NCI-H524 (cell line): ENCODE measurements at regions not wholly inside any gene's neighbourhood (a gene's known extent, or its start where the extent isn't known, plus 50 kb on each side); places are given as distances from the start of the nearest gene placed in this dataset.
A peak's percentile ranks its signal among the peaks of the same experiment; 100 is the strongest.

Experiments
- DNase-seq, 2 experiments: peaks; one replicate each; lab custom pipeline; 2025; lab: John Stamatoyannopoulos, UW

DNA sequence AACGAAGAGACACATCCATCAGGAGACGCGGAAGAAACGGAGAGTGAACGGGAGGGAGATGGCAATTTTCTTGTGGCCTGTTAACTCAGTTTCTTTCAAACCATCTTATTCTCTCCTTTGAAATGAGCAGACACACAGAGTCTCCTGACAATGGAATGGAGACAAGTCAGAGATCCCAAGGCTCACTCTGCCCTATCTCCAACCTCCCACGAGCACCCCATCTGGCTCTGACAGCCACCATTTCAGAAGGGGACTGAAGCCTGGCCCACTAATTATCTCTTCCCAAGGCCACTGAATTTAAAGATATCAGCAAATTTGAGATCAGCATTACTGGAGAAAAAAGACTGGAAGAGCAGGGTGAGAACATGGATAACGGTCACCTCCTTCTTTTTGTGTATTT is 215.6 kb downstream of the DHX15 start:
- no peak for DNase-seq

DNA sequence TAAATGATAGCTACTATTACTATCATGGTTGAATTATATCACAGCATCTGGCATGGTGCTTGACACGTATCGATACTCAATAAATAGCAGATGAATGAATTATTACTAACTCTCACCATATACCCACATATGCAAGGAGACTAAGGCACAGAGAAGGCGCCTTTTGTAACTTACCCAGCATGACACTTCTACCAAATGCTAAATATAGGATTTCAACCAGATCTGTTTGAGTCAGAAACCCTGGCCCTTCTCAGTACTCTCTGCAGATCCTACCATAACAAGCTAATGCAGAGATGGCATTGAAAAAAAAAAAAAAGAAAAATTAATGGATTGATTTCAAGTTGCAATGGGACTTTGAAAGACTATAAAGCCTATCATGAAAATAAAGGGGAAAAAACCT is 219.5 kb downstream of the DHX15 start:
- DNase-seq, result no peak

DNA sequence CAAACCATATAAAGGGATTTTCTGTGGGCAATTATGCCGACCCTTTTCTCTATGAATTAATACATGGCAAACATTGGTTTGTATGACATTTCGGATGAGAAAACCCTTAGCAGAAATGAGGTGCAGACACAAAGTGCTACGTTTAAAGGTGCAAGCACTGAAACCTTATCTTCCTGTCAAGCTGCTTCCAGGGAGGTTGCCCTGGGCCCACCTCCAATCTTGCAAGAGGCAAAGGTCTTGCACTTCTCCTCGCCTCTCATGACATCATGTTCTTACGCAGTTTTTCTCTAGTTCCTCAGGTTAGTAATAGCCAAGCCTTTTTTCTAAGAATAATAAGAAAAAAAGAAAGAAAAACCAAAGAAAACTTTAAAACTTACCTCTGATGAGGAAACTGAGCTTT is 220.1 kb downstream of the DHX15 start:
- DNase-seq, result no peak

DNA sequence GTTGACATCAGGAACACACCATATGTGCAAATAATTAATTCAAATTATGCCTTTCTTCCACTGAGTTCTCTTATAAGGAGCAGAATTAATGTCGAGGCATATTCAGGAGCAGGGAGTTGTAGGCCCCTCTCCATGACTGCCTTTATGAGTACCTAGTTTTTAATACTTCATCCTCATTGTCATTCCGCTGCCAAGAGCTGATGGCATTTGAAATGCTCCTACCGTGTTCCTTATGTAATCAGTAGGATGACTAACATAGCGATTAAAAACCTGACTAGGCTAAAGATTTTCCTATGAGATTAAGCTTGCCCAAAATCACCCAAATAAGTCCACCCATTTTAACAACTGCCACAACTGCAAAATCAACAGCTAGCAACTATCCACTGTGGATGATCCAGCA is 220.6 kb downstream of the DHX15 start:
- no peak for DNase-seq

DNA sequence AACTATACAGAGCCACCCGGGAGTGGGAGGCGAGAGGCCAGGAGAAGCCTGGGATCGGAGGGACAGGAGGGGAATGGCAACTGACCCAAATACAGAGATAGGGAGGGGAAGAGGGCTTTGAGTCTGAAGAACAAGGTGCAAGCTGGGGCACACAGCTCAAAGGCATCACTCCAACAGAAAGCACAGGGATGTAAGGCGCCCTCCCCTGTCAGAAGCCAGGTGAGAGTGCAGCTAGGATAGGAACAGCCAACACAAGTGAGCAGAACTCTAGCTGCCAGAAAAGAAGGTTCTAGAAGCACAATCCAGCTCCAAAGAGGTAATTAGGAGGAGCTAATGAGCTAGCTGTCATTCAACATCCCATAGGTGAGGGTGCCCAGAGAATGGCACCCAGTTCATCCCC is 232.2 kb downstream of the DHX15 start:
- no peak for DNase-seq

DNA sequence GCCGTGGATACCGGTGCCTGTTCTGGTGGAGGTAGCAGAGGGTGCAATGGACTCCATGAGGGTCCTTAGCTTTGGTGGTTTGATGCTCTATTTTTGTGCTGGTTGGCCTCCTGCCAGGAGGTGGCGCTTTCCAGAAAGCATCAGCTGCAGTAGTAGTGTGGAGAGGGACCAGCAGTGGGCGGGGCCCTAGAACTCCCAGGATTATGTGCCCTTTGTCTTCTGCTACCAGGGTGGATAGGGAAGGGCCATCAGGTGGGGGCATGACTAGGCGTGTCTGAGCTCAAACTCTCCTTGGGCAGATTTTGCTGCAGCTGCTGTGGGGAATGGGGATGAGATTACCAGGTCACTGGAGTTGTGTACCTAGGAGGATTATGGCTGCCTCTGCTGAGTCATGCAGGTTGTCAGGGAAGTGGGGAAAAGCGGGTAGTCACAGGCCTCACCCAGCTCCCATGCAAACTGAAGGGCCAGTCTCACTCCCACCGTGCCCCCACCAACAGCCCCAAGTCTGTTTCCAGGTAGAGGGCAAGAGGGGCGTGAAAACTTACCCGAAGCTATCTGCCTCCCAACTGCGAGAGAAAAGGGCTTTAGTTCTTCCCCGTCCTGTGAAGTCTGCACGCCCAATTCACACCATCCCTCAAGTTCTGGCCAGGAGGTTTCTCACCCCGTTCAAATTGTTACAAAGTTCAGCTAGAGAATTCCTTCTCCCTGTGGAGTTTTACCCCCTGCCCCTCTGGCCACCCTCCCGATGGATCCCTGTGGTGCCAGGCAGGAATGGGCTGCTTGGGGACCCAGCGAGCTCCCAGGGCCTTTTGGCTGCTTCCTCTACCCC is 235.0 kb downstream of the DHX15 start:
- peak in 1 of 2 experiments; percentile 12 for DNase-seq

DNA sequence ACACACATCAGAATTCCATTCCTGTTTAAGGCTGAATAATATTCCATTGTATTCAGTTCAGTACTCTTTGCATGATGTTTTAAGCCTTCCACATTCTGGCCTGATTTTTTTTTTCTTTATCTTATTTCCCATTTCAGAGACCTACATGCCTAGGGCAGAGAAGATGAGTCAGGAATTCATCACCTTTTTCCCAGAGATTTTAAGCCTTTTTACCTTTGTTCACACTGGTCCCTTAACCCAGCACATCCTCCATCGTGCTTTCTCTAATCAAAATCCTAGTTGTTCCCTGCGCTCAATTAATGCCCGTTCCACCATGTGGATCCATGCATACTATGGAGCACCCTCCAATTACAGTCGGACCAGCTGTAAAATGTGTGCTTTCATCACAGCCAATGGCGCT is 245.1 kb downstream of the DHX15 start:
- DNase-seq, result no peak

DNA sequence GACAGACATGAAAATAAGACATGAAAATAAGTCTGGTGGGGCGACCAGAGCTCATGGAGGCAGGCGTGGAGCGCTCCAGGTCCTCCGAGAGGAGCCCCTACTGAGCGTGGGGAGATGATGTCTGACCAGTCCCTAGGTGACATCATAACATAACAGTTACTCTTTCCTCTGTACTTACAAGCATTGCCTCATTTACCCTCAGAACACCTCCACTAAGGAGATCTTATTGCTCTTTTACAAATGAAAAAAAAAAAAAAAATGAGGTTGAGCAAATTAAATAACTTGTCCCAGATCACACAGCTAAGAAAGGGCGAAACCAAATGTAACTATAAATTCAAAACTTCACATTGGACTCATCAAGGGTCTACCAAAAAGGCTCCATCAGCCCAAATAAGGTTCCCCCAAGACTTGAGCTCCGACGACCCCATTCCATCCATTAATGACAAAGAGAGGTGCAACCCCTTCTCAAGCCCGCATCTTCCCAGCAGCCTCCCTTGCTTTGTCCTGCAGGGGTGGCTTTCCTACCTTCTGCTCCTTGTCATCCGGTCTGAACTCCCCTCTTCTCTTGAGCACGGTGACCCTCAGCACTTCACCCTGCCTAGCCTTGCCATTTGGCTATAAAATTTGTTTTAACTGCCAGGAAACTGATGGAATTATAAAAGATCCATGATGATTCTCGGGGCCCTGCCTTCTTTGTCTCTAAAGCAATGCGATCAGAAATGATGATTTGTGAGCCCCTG is 246.7 kb downstream of the DHX15 start:
- DNase-seq, result no peak

DNA sequence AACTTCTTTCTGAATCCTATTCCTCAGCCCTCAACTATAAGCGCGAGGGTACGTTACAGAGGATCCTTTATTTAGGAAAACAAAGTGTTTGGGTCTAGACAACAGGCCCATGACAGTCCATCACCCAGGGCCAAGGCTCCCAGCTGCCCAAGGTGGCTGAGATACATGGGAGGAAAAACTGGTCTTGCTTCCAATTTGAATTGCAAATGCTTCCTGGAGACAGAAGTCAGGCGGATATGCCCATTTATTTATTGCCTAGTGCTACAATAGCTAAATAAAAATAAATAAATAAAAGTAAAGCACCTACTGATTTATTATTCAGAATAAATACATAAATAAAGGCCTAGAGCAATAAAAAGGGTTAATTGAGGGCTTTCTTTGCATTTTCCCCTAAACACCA is 248.7 kb downstream of the DHX15 start:
- no peak for DNase-seq

DNA sequence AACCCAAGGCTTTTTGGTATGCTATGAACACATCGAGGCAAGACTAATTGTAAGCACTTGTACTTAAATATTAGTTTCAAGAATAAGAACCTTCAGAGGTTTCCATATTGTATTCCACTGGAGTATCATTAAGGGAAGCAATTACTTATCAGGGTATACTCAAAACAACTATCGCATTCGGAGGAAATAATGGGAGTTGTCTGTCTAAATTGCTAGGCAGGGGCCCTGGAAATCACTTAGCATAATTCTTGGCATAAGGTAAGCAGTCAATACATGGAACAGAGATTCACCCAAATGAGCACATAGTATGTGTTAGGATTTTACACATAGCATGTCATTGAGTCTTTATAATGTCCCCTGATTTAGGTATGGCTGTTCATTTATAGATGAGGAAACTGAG is 249.4 kb downstream of the DHX15 start:
- DNase-seq, result no peak

DNA sequence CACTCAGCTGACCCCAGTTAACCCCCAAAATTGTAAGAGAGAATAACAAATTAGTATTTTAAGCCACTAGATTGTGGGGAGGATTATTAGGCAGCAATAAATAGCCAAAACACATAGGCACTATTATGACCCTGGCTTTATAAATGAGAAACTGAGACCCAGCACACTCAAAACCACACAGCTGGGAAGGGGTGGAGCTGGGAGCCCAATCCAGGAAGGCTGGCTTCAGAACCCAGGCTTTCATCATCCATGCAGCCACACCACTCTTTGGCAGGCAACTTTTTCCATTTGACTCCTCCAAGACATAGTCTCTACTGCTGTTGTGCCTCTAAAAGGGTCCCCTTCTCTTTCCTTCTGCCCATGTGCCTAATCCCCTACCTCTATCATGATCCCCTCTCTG is 253.8 kb downstream of the DHX15 start:
- no peak for DNase-seq

DNA sequence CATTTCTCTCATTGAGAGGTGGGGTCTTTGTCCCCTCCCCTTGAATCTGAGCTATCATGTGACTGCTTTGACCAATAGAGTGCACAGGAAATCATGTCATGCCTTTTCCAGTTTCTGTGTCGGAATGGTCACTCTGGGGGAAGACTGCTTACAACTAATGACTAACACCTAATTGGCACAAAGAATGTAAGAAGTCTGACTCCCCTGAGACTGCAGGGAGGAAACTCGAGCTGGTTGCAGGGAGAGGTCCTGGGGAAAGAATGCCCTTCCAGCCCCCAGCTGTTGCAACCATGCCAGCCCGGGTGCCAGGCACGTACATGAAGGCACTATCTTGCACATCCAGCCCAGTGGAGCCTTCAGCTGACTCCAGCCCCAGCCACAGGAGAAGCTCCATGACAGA is 254.2 kb downstream of the DHX15 start:
- no peak for DNase-seq

DNA sequence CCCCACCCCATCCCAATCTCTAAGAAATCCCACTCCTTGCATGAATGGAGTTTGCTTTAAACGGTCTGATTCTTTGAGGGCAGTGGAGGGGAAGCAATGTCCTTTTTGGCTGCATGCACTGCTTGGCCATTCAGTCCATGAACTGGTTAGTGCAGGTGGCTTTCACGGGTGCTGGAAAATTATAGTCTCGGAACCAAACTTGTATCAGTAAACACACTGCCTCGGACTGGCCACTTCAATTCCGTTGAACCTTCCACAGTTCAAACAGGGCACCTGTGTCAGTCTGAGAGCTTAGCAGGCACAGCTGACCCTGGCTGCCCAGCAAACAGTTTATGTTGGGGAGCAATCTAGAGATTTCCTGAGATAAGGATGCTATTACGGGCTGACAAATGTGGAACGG is 255.6 kb downstream of the DHX15 start:
- DNase-seq, result no peak

DNA sequence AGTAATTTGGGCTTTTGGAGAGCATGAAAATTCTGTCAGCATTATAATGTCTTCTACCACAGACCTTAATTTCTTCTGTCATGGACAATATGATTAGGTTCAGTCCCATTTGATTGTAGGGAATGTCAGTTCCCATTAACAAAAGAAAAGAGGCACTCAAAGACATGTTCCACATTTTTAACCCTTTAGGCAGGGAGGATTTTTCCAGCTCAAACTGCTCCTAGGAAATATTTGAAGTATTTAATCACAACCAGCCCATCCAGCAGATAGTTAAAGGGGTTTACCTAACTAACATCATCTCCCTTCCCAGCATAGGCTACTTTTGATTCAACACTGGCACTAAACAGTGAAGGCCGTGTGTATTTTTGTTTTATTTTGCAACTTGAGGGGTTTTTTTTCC is 256.0 kb downstream of the DHX15 start:
- no peak for DNase-seq

DNA sequence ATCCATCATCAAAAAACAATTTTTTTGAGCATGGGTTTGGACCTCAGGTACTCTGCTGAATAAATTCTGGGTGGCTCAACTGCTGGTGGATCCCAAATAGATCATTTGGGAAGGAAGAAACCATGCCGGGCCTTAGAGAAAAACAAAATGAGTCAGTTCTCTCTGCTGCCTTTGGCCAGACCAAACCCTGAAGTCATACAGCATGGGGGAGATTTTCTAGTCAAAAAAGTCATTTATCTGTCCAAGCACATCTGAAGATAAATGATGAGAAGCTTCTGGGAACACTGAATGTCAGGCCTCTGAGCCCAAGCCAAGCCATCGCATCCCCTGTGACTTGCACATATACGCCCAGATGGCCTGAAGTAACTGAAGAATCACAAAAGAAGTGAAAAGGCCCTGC is 261.4 kb downstream of the DHX15 start:
- no peak for DNase-seq

DNA sequence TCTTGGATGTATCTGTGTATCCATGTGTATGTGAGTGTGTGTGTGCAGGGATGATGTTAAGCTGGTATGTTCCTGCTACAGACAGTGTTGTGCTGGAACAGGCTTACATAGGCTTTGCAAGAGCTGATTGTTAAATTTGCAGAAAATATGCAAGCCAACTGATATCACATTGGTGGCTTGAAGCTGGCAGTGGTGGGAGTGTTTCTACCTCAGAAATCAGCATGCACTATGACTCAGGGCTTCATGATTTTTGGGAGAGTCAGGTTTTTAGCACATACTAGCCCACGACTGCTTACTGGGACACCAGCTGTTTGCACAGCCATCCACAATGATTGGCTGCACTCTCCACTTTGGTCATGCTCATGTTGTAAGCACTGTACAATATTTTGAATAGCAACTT is 261.8 kb downstream of the DHX15 start:
- no peak for DNase-seq

DNA sequence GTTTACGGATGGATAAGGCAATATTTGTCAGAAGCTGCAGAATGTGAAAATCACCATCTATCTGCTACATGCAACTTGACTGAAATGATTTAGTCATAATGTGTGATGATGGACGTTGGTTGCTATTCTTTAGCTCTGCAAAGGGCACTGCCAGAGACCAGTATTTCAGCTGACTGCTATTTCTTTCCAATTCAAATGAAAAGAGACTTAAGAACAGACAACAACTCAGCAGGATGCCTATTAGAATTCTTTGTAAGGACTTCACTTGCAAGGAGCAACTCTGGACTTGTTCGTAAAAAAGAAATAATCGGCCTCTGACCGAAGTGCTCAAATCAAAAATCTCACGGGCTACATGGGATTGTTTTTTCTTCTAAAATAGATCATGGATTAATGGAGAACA is 262.7 kb downstream of the DHX15 start:
- no peak for DNase-seq

DNA sequence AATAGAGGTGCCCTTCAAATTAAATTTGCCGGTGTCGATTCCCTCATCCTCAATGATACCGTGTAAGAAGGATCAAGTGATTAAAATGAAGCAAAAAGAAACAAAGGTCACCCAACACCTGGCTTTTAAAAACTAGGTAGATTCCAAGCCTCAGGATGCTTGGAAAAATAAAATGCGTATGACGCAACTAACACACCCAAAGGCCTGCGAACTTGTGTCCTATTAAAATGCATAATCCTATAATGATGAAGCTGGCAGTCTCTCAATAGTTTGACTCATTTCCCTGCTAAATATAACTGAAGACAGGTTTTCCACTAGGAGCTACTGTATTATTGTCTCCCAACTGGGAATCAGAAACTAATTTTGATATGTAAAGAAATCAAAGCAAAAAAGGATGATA is 263.2 kb downstream of the DHX15 start:
- DNase-seq, result no peak

DNA sequence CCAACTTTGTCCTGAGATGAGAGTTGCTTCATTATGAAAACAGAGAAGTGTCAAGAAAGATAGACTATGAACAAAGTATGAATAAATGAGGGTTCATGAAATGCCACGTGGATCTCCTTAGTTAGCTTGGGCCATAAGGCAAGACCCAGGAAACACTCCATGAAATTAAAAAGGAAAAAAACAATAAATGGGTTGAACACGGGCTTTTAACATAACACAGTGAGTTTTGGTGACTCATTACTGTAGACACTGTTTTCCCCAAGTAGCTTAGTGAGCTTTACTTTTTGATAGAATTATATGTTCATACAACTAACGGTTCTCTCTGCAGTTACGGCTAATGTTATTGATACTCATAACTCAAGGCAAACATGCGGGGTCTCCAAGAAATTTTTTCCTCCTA is 265.0 kb downstream of the DHX15 start:
- DNase-seq, result no peak

DNA sequence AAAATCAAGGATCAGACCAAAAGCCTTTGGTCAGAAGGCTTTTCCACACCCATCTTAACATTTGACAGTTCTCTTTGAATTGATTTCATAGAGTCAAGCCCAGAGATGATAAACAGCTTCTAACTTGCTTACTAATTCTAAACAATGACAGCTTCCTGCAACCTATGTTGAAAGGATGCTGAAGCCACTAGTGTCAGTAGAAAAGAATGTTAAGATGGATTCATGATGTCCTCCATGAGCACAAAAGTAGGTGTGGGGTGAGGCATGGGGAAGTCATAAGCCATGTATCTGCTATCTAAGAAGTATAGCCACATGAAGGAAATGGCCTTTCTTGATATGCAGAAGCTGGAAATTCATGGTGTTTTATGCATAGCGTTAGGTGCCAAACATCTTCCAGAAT is 269.3 kb downstream of the DHX15 start:
- no peak for DNase-seq

DNA sequence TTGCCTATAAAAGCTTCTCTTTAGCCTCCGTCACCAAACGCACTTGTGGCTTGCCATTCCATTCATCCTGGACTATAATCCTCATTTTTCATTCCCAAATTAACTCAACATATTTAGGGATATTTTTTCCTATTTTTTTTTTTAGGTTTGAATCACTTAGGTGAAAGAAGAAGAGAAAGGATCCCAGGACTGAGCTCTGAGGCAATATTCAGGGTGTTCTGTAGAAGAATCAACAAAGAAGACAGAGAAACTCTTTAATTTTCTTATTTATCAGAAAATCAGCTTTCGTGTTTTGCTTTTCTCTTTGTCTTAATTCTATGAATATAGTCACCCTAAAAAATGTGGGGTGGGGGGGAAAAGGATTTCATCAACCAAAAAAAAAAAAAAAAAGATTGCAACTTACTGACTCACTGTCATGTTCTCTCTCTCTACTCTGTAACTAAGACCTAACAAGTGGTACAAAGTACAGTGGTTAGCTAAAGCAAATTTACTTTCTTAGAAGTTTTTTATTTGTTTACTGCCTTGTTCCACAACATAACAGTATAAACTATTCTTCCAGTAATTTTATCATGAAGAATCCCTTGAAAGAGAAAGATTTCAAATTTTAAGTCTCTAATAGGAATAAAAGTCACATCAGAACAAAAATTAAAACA is 272.0 kb downstream of the DHX15 start:
- no peak for DNase-seq

DNA sequence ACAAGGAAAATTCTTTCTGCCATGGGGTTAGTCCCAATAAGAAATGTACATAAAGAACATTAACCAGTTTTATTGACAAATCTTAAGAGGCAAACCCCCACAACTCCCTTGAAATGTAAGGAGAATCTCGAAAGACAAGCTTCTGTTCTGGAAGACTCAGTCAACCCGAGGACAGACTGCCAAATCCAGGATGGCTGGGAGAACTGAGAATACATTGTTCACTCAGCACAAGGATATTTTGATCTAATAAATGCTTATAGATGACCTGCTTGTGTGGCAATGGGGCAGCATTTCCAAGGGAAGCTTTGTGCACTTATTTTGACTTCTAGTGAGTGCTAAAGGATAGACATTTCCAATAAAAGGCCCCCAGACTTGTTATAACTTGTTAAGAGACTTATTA is 280.4 kb downstream of the DHX15 start:
- DNase-seq, result no peak

DNA sequence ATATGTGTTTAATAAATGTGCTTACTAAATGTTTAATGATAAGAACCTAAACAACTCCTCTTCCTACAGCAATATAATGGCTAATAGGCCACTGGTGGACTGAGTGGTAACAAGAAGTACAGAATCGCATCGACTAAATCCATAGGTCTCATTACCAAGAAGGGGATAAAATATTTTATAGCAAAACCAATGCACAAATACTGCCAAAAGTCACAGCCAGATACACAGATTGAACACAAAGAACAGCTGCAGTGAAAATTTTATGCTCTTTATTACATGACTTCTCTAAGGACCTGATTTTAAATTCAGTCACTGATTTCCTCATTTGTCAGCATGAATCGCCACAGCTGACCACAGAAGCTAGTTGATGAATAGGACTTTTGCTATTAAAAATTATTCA is 285.4 kb downstream of the DHX15 start:
- DNase-seq, result no peak
